OCI-LY1 (cell line): ENCODE measurements at regions not wholly inside any gene's neighbourhood (a gene's known extent, or its start where the extent isn't known, plus 50 kb on each side); places are given as distances from the start of the nearest gene placed in this dataset.

Experiments used
- H2AFZ ChIP-seq: fragments of 200-600 bp; sonication (generic), shearing (Covaris generic); 2 replicates; pipeline ENCODE4 v1.6.0; 2014; ENCODE audit warnings: antibody characterized with exemption, mild to moderate bottlenecking, low read length
- H3F3A ChIP-seq: fragments of 200-600 bp; sonication (generic), shearing (Covaris generic); 2 replicates; pipeline ENCODE4 v1.6.0; 2014; ENCODE audit warnings: mild to moderate bottlenecking, antibody characterized with exemption, low read length, moderate library complexity; ENCODE audit not compliant: insufficient read depth
- H3K27ac ChIP-seq: fragments of 200-600 bp; sonication (generic); 2 replicates; pipeline ENCODE4 v1.5.1; 2014; ENCODE audit warnings: low read length, mixed run types, mild to moderate bottlenecking, low read depth; ENCODE audit not compliant: poor library complexity, severe bottlenecking
- H3K27me3 ChIP-seq: fragments of 200-600 bp; sonication (generic); 2 replicates; pipeline ENCODE4 v1.6.0; 2014; ENCODE audit warnings: antibody characterized with exemption, mild to moderate bottlenecking, low read length, moderate library complexity; ENCODE audit not compliant: insufficient read depth
- H3K36me3 ChIP-seq: fragments of 200-600 bp; sonication (generic); 2 replicates; pipeline ENCODE4 v1.6.1; 2014; ENCODE audit warnings: mild to moderate bottlenecking, antibody characterized with exemption, low read length, moderate library complexity, mixed read lengths; ENCODE audit not compliant: insufficient read depth
- H3K4me1 ChIP-seq: fragments of 200-600 bp; sonication (generic); 2 replicates; pipeline ENCODE4 v1.5.1; 2014; ENCODE audit warnings: mild to moderate bottlenecking, low read length, moderate library complexity; ENCODE audit not compliant: insufficient read depth, severe bottlenecking
- H3K4me2 ChIP-seq: fragments of 200-600 bp; sonication (generic), shearing (Covaris generic); 2 replicates; pipeline ENCODE4 v1.6.1; 2014; ENCODE audit warnings: low read length
- H3K4me3 ChIP-seq: fragments of 200-600 bp; sonication (generic); 2 replicates; pipeline ENCODE4 v1.5.1; 2014; ENCODE audit warnings: low read length, low read depth, mild to moderate bottlenecking, mixed read lengths; ENCODE audit not compliant: poor library complexity, severe bottlenecking
- H3K79me2 ChIP-seq: fragments of 200-600 bp; shearing (Covaris generic); 2 replicates; pipeline ENCODE4 v1.6.1; 2016; ENCODE audit warnings: mixed run types, low read length, mixed read lengths; ENCODE audit not compliant: insufficient read depth
- H3K9ac ChIP-seq: fragments of 200-600 bp; sonication (generic), shearing (Covaris generic); 2 replicates; pipeline ENCODE4 v1.6.1; 2014; ENCODE audit warnings: mild to moderate bottlenecking, low read length, mixed read lengths
- H3K9me2 ChIP-seq: fragments of 200-600 bp; sonication (generic), shearing (Covaris generic); 2 replicates; pipeline ENCODE4 v1.6.1; 2014; ENCODE audit warnings: low read depth, mild to moderate bottlenecking, low read length, mixed read lengths
- H3K9me3 ChIP-seq: fragments of 200-600 bp; shearing (Covaris generic); 2 replicates; pipeline ENCODE4 v1.6.1; 2014; ENCODE audit warnings: low read length, mixed read lengths
- H4K20me1 ChIP-seq: fragments of 200-600 bp; sonication (generic), shearing (Covaris generic); 2 replicates; pipeline ENCODE4 v1.6.0; 2016; ENCODE audit warnings: mild to moderate bottlenecking, low read length; ENCODE audit not compliant: insufficient read depth
- CTCF ChIP-seq: fragments of 200-600 bp; sonication (generic), shearing (Covaris generic); IDR thresholded peaks from 2 replicates; pipeline ENCODE4 v1.5.1; 2017; ENCODE audit warnings: mild to moderate bottlenecking, antibody characterized with exemption, low read length, moderate library complexity, mixed read lengths
- EZH2 ChIP-seq: fragments of 200-600 bp; sonication (generic), shearing (Covaris generic); IDR thresholded peaks from 2 replicates; pipeline ENCODE4 v1.8.0; 2017; ENCODE audit warnings: borderline replicate concordance, mixed run types, mild to moderate bottlenecking, antibody characterized with exemption, low read length, moderate library complexity, mixed read lengths

- no peak overlapping the region for H3K4me3 ChIP-seq
- no peak for TF ChIP-seq EZH2
- no peak for TF ChIP-seq CTCF
- no peak overlapping the region for H3K27ac ChIP-seq
Observed at GRCh38 chr5:99724732-99725290, 796.0 kb upstream of the CHD1 start.

GRCh38 chr5:99721506-99721905 is 792.7 kb upstream of the CHD1 start:
- Histone ChIP-seq H3K27me3 (no peaks in the 10 kb centered on the region), H3K9ac (no peak overlapping the region), H3K4me2 (no peak overlapping the region), H3K27ac (no peak overlapping the region), H3K36me3 (no peaks in the 10 kb centered on the region), H4K20me1 (no peaks in the 10 kb centered on the region), H3F3A (no peaks in the 10 kb centered on the region), H2AFZ (no peak overlapping the region), H3K4me3 (no peak overlapping the region), H3K4me1 (no peaks in the 10 kb centered on the region), H3K9me2 (no peaks in the 10 kb centered on the region), H3K79me2 (no peaks in the 10 kb centered on the region), H3K9me3 (no peaks in the 10 kb centered on the region)
- TF ChIP-seq EZH2 = no peak
- no peak for TF ChIP-seq CTCF

More at GRCh38 chr5:99724732-99725290, 796.0 kb upstream of the CHD1 start:
- Histone ChIP-seq H3K79me2 (no peaks in the 10 kb centered on the region), H3K36me3 (no peaks in the 10 kb centered on the region), H3K9me3 (no peaks in the 10 kb centered on the region), H3K27me3 (no peaks in the 10 kb centered on the region), H3K4me2 (no peak overlapping the region), H3K9me2 (no peaks in the 10 kb centered on the region), H2AFZ (no peak overlapping the region), H3K4me1 (no peaks in the 10 kb centered on the region), H3F3A (no peaks in the 10 kb centered on the region), H3K9ac (no peak overlapping the region), H4K20me1 (no peaks in the 10 kb centered on the region)

- Histone ChIP-seq H3K4me3 (no peak overlapping the region), H3K27me3 (no peaks in the 10 kb centered on the region), H3K4me2 (no peak overlapping the region), H3K27ac (no peak overlapping the region), H3K9me2 (no peaks in the 10 kb centered on the region), H3K9ac (no peak overlapping the region), H3K4me1 (no peaks in the 10 kb centered on the region), H4K20me1 (no peaks in the 10 kb centered on the region), H2AFZ (no peak overlapping the region), H3K36me3 (no peaks in the 10 kb centered on the region), H3K79me2 (no peaks in the 10 kb centered on the region), H3F3A (no peaks in the 10 kb centered on the region), H3K9me3 (no peaks in the 10 kb centered on the region)
- TF ChIP-seq CTCF (peak; percentile 32; the same call in 1 of the 2 replicates), EZH2 (no peak)
Observed at GRCh38 chr5:99715921-99716320, 787.1 kb upstream of the CHD1 start.
